ENCODE measurements at regions not wholly inside any gene's neighbourhood (a gene's known extent, or its start where the extent isn't known, plus 50 kb on each side); places are given as distances from the start of the nearest gene placed in this dataset.

DNA sequence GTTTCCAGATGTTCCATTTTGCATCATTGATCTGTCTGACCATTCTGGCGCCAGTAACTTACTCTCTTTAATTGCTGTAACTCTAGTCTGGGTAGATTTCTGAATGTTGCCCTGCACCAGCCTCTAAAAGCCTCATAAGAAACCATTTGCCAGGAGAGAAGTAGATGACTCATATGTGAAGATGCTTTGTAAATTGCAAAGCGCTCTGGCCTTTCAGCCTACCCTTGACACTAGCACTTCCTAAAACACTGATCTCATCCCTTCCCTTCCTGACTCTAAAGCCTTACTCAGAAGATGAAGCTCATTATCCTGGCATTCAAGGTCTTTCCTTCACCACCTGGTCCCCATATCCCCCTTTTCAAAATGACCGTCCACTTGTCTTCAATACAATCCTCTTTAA is 193.2 kb upstream of the MEX3C start:
- TF ChIP-seq, protein P1, sequence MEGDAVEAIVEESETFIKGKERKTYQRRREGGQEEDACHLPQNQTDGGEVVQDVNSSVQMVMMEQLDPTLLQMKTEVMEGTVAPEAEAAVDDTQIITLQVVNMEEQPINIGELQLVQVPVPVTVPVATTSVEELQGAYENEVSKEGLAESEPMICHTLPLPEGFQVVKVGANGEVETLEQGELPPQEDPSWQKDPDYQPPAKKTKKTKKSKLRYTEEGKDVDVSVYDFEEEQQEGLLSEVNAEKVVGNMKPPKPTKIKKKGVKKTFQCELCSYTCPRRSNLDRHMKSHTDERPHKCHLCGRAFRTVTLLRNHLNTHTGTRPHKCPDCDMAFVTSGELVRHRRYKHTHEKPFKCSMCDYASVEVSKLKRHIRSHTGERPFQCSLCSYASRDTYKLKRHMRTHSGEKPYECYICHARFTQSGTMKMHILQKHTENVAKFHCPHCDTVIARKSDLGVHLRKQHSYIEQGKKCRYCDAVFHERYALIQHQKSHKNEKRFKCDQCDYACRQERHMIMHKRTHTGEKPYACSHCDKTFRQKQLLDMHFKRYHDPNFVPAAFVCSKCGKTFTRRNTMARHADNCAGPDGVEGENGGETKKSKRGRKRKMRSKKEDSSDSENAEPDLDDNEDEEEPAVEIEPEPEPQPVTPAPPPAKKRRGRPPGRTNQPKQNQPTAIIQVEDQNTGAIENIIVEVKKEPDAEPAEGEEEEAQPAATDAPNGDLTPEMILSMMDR (IDR thresholded peaks at IDR 0.05) = no peak
- no peak for TF ChIP-seq POLR2A (IDR thresholded peaks at IDR 0.05)
